IPS DF 19.7 (cell line): ENCODE measurements at regions not wholly inside any gene's neighbourhood (a gene's known extent, or its start where the extent isn't known, plus 50 kb on each side); places are given as distances from the start of the nearest gene placed in this dataset.

Experiments used
- DNase-seq: peaks from one replicate; pipeline ENCODE4 v3.0.0-alpha.2; 2013; ENCODE audit warnings: low read depth, low spot score

GRCh38 chr11:10930224-10930971, 72.5 kb upstream of the ZBED5 start:
- DNase-seq, result no peak

- no peak for DNase-seq
Observed at GRCh38 chr11:10927538-10927937, 69.7 kb upstream of the ZBED5 start.

- DNase-seq, result no peak
Observed at GRCh38 chr11:10926801-10927211, 69.0 kb upstream of the ZBED5 start.

DNA sequence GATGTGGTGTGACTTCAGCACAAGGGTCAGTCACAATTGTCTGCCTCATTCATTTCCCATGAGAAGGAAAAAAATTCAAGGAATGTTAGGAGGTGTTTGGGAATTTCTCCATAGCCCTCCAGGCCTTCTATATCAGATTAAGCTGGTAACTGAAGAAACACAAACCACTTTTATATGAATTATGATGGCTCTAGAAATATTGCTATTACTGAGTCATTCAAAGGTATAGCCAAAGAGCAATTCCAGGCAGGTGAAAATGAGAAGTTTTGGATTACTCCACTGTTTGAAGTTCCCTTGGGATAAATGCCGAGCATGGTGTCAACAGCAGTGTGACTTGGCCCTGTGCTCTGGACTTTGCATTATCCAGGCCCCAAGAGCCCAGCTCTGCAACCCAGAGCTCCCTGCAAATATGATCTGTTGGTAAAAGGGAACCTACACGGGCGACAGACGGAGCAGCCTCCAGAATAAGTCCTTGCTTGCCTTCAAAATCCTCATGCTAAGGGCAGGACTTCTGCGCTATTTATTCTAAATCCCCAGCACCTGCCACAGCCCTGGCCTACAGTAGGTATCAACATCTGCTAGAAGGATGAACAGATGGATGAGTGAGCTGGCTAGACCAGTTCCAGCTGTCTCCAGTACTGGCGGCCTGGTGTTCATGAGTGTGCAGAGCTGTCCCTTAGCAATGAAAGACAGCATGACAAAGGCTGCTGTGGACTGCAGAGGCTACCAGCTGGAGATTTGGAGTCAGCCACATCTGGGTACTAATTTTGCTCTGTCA, 67.5 kb upstream of the ZBED5 start:
- no peak for DNase-seq

DNA sequence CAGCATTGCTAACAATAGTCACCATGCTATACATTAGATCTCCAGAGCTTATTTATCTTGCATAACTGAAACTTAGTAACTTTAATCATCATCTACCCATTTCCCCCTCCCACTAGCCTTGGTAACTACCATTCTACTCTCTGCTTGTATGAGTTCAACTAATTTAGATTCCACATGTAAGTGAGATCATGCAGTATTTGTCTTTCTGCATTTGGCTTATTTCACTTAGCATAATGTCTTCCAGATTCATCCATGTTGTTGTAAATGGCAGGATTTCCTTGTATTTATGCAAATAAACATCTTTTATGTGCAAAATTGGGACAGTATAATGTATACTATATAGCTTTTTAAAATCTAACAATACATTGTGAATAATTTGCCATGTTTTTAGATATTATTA, 66.0 kb upstream of the ZBED5 start:
- DNase-seq, result no peak

GRCh38 chr11:10922892-10923291, 65.0 kb upstream of the ZBED5 start:
- no peak for DNase-seq

- no peak for DNase-seq
Observed at GRCh38 chr11:10920875-10921274, 63.0 kb upstream of the ZBED5 start.

GRCh38 chr11:10920205-10920604, 62.4 kb upstream of the ZBED5 start:
- DNase-seq, result no peak

- DNase-seq, result no peak
Observed at GRCh38 chr11:10918698-10919097, 60.8 kb upstream of the ZBED5 start.

DNA sequence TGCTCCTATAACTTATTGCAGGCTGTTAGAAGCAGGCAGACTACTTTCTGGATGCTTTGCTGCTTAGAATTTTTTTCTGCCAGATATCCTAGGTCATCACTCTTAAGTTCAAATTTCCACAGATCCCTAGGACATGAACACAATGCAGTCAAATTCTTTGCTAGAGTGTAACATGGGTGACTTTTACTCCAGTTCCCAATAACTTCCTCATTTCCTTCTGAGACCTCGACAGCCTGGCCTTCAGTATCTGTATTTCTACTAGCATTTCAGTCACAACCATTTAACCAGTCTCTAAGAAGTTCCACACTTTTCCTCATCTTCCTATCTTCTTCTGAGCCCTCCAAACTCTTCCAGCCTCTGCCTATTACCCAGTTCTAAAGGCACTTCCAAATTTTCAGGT, 60.4 kb upstream of the ZBED5 start:
- DNase-seq, result no peak

DNA sequence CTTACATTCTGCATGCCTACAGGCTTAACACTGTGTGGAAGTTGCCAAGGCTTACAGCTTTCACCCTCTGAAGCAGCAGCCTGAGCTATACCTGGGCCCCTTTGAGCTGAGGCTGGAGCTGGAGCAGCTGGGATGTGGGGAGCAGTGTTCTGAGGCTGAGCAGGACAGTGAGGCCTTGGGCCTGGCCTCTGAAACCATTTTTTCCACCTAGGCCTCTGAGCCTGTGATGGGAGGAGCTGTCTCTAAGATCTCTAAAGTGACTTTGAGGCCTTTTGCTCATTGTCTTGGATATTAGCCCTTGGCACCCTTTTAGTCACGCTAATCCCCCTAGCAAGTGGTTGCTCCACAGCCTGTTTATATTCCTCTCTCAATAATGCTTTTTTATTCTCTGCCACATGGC, 59.9 kb upstream of the ZBED5 start:
- DNase-seq, result no peak

- DNase-seq, result no peak
Observed at GRCh38 chr11:10916665-10917064, 58.8 kb upstream of the ZBED5 start.

DNA sequence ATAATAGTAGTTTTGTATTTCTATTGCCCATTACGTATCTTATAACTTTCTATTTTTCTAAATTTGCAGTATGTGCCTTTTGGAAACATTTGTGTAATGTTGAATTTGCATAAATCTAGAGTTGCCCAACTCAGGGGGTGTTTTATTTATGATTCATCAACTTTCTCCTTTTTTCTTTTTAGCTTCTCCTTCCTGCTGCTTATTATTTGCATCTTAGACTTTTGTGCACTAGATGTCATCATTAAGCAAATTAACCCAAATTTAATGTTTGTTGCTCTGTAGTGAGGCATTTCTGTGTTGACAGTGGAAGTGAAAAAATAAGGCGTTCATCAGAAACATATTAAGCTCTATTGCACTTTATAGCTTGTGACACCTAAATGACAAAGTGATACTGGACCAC, 56.2 kb upstream of the ZBED5 start:
- no peak for DNase-seq

DNA sequence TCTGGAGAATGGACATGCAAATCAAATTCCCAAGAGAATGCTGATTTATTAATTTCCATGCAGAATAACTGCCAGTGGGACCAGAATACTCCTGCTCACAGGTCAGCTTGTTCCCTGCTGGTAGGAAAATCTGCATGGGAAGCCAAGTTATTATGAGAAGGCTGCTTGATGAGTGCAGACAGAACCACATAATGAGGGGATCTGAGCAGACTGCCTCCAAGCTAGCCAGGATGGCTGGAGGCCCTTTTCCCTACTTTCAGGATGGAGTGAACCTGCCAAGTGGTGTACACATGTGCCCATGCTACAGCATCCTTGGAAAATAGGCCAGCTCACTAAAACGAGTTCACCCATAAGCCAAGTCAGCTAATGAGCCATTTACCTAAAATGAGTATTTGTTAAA, 55.2 kb upstream of the ZBED5 start:
- DNase-seq, result no peak

- DNase-seq, result no peak
Observed at GRCh38 chr11:10911907-10912306, 54.1 kb upstream of the ZBED5 start.

- DNase-seq, result no peak
Observed at GRCh38 chr11:10909141-10909883, 51.5 kb upstream of the ZBED5 start.

- DNase-seq, result peak; percentile 92
Observed at GRCh38 chr11:10908215-10908951, 50.5 kb upstream of the ZBED5 start.
